Panc1 (cell line): ENCODE measurements at regions not wholly inside any gene's neighbourhood (a gene's known extent, or its start where the extent isn't known, plus 50 kb on each side); places are given as distances from the start of the nearest gene placed in this dataset.

Source experiments
- ATAC-seq: fragments of 200-7000 bp; cut with Tn5 transposase; 2 replicates; pipeline ENCODE4 v1.9.1; 2020; ENCODE audit warnings: mild to moderate bottlenecking, moderate library complexity
- BruUV-seq: library from RNA; stranded (reverse); fragments of 400-500 nt; replicated peaks from 2 replicates; lab custom pipeline; 2021; lab: Mats Ljungman, UMichigan
- CTCF ChIA-PET: fragments of 300-600 bp; sonication (Branson Sonifier 250); formaldehyde crosslinking; loops from one replicate; lab custom pipeline; 2022; ENCODE audit warnings: antibody characterized with exemption; lab: Charles Lee
- POLR2A ChIA-PET: fragments of 300-600 bp; sonication (Branson Sonifier 250); formaldehyde crosslinking; loops from one replicate; lab custom pipeline; 2022; ENCODE audit warnings: antibody characterized with exemption; lab: Charles Lee
- DNase-seq: peaks from one replicate; pipeline ENCODE4 v3.0.0-alpha.2; 2010; ENCODE audit warnings: low read depth, low spot score
- H3K27ac ChIP-seq: 2 replicates; pipeline ENCODE4 v1.5.1; 2011; ENCODE audit warnings: mild to moderate bottlenecking, low read length, inconsistent platforms
- H3K27me3 ChIP-seq: fragments of 200-500 bp; sonication (Bioruptor generic); 2 replicates; pipeline ENCODE4 v1.6.0; 2014; ENCODE audit warnings: low read length, inconsistent platforms; ENCODE audit not compliant: control insufficient read depth, insufficient read depth
- H3K36me3 ChIP-seq: fragments of 200-500 bp; sonication (Bioruptor generic); 2 replicates; pipeline ENCODE4 v1.5.1; 2014; ENCODE audit warnings: inconsistent platforms, mild to moderate bottlenecking, low read length, moderate library complexity; ENCODE audit not compliant: control insufficient read depth, insufficient read depth
- H3K4me1 ChIP-seq: 2 replicates; pipeline ENCODE4 v1.5.1; 2011; ENCODE audit warnings: inconsistent platforms, mild to moderate bottlenecking, low read length, moderate library complexity; ENCODE audit not compliant: control insufficient read depth, insufficient read depth
- H3K4me3 ChIP-seq, 2 experiments: 2 replicates each; pipeline ENCODE4 v1.5.1; 2011 to 2012; ENCODE audit warnings: low read depth in 2 of 2, low read length in 2 of 2, mild to moderate bottlenecking in 2 of 2, inconsistent platforms in 1 of 2, moderate library complexity in 1 of 2
- H3K9me3 ChIP-seq: fragments of 200-500 bp; sonication (Bioruptor generic); 2 replicates; pipeline ENCODE4 v1.5.1; 2014; ENCODE audit warnings: low read depth, mild to moderate bottlenecking, inconsistent platforms, low read length, moderate library complexity; ENCODE audit not compliant: control insufficient read depth, insufficient read depth
- CTCF ChIP-seq: fragments of 450-650 bp; IDR thresholded peaks from 2 replicates; pipeline ENCODE4 v1.5.1; 2017; ENCODE audit warnings: mild to moderate bottlenecking
- POLR2AphosphoS5 ChIP-seq: IDR thresholded peaks from 2 replicates; pipeline ENCODE4 v1.6.1; 2012; ENCODE audit warnings: mild to moderate bottlenecking, low read depth, low read length, moderate library complexity
- REST ChIP-seq, 2 experiments: IDR thresholded peaks; 2 replicates each; pipeline ENCODE4 v1.6.1; 2011 to 2012; ENCODE audit warnings: low read depth in 2 of 2, control low read depth in 1 of 2, low read length in 1 of 2, mild to moderate bottlenecking in 1 of 2, moderate library complexity in 1 of 2; ENCODE audit not compliant: insufficient read depth in 1 of 2
- SIN3A ChIP-seq: IDR thresholded peaks from 2 replicates; pipeline ENCODE4 v1.6.1; 2012; ENCODE audit warnings: low read depth, mild to moderate bottlenecking, low read length, moderate library complexity, borderline replicate concordance; ENCODE audit not compliant: insufficient read depth
- TCF7L2 ChIP-seq: IDR thresholded peaks from 2 replicates; pipeline ENCODE4 v1.6.1; 2011; ENCODE audit warnings: mild to moderate bottlenecking, low read depth, low read length, inconsistent platforms
- in situ Hi-C: cut with HindIII; loops from 2 replicates; pipeline ENCODE4 v1.10.0; 2016; ENCODE audit warnings: low sequenced_read_pairs, low pct_unique_long_range_greater_than_20kb
- intact Hi-C: fragments of 100-400 bp; cut with micrococcal nuclease; formaldehyde crosslinking; loops from one replicate; pipeline ENCODE4 v1.10.0; 2022; ENCODE audit not compliant: unreplicated experiment

DNA sequence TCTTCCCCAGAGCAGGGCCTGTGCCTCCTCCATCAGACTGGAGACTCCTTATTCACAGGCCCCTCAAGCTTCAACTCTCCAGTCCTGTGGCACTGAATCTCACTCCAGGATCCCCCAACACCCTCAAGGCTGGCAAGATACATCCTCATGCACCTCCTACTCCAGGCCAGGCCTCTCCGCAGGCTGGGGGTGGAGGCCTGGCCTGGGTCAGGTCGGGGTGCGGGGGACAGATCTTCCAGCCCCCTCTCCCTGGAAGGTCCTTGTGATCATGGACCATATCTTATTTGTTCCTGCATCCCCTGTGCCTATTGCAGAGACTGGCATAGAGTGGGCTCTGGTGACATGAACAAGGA is 147.3 kb downstream of the SMAD6 start:
- no peak for ATAC-seq
- DNase-seq: no peak
- CTCF ChIA-PET: no interaction called here
- H3K9me3 ChIP-seq: no peaks in the 10 kb centered on the region
- no peak for TF ChIP-seq SIN3A
- TF ChIP-seq POLR2AphosphoS5: no peak
- TF ChIP-seq TCF7L2: no peak
- TF ChIP-seq CTCF: no peak
- no peak for TF ChIP-seq REST (IDR thresholded peaks at IDR 0.05; ENCODE audit: insufficient read depth in 1 of 2, low read depth in 2 of 2, low read length in 1 of 2)
- peak overlapping the region; percentile 93 for H3K27ac ChIP-seq
- no peaks in the 10 kb centered on the region for H3K36me3 ChIP-seq
- in situ Hi-C loops (no loop called here), intact Hi-C loops (no loop called here)
- no peak overlapping the region for H3K4me3 ChIP-seq
- H3K27me3 ChIP-seq: no peaks in the 10 kb centered on the region
- POLR2A ChIA-PET: no interaction called here
- no TSS peak for BruUV-seq
- H3K4me1 ChIP-seq: peaks cover 48% of the 10 kb centered on the region

GRCh38 chr15:66849746-66850077 is 147.7 kb downstream of the SMAD6 start:
- Histone ChIP-seq H3K4me1 (peaks cover 50% of the 10 kb centered on the region), H3K36me3 (no peaks in the 10 kb centered on the region), H3K4me3 (no peak overlapping the region), H3K27ac (peak overlapping the region; percentile 93), H3K9me3 (no peaks in the 10 kb centered on the region), H3K27me3 (no peaks in the 10 kb centered on the region)
- POLR2A ChIA-PET: no interaction called here
- BruUV-seq: no TSS peak
- DNase-seq (no peak), ATAC-seq (no peak)
- in situ Hi-C loops (no loop called here), intact Hi-C loops (loop anchor here (2.0 to 5.0 kb wide), 4 partner anchors 62 to 247 kb away; no protein-coding TSS in a partner anchor)
- TF ChIP-seq REST (IDR thresholded peaks at IDR 0.05; ENCODE audit: insufficient read depth in 1 of 2, low read depth in 2 of 2, low read length in 1 of 2) (no peak), TCF7L2 (no peak), POLR2AphosphoS5 (no peak)
- CTCF ChIA-PET: interaction anchor here (0.6 to 1.5 kb wide), 2 partner anchors 94 to 319 kb away, joined by 3 to 11 read pairs; no protein-coding TSS in a partner anchor
